HG03280 (cell line): ENCODE measurements at regions not wholly inside any gene's neighbourhood (a gene's known extent, or its start where the extent isn't known, plus 50 kb on each side); places are given as distances from the start of the nearest gene placed in this dataset.
"Not testable (repeated sequence)": the region's sequence is repeated elsewhere in the genome, so short reads cannot be mapped to it uniquely, and the experiment has no call there.

Experiments
- ATAC-seq: cut with Tn5 transposase; IDR thresholded peaks from one replicate; pipeline ENCODE4 v1.9.1; 2021; ENCODE audit warnings: mild to moderate bottlenecking, moderate library complexity; ENCODE audit not compliant: unreplicated experiment

DNA sequence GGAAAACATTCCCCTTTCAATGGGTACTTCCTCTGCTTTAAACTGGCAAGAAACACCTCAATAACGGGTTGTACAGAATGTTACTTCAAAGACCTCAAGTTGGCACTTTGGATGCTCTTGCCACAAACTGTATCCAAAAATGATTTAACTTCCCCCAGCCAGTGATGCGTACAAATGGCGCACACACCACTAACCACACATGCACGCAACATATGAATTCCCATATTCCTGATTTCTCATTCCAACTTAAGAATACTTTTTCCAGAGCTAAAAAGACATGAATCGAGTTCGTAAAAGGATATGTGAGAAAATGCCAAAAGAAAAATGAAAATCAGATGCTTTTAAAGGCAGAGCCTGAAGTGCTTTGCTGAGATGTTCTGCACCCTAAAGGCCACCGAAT, 388.0 kb upstream of the PIK3R1 start:
- no peak for ATAC-seq

DNA sequence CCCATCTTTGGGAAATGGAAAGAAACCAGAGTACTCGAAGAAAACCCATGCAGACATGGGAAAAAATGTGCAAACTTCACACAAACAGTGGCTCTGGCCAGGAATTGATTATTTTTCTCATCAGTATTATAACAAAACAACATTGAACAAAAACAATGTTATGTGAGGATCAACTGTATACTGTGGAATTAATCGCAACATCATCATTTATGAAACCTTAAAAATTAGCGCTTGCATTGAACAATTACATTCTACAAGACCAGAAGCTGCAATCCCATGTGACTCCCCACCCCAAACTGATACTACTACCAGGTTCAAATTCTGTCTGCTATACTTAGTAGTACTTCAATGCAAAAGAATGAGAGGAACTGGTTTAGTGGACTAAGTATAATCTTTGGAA, 390.7 kb upstream of the PIK3R1 start:
- no peak for ATAC-seq

DNA sequence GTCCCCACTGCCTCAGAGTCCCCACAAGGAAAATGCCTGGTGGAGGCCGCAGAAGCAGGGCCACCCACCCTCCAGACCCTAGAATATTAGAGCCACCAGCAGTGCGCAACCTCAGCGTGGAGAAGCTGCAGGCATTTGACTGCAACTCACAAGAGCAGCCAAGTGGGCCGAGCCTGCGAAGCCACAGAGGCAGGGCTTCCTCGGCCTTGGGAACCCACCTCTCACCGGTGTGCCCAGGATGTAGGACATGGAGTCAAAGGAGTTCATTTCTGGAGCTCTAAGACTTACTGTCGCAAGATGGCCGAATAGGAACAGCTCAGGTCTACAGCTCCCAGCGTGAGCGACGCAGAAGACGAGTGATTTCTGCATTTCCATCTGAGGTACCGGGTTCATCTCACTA, 397.9 kb upstream of the PIK3R1 start:
- no peak for ATAC-seq

DNA sequence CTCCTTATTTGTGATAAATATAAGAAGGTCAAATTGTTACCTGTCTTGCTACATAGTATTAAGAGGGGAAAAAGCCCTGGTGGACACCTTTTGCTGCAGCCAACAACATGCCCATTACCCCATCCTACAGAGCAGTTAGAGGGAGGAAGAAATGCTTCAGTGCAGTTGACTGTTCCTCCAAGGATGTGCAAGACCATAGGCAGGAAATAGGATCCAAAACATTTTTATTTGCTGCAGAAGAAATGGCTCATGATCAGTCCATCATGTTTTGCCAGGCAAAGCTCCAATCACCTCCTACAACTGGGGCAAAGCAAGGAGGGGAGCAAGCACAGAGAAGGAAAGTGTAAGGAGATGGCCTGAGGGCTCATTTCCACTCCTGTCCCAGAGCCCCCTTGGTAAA, 399.1 kb upstream of the PIK3R1 start:
- no peak for ATAC-seq

DNA sequence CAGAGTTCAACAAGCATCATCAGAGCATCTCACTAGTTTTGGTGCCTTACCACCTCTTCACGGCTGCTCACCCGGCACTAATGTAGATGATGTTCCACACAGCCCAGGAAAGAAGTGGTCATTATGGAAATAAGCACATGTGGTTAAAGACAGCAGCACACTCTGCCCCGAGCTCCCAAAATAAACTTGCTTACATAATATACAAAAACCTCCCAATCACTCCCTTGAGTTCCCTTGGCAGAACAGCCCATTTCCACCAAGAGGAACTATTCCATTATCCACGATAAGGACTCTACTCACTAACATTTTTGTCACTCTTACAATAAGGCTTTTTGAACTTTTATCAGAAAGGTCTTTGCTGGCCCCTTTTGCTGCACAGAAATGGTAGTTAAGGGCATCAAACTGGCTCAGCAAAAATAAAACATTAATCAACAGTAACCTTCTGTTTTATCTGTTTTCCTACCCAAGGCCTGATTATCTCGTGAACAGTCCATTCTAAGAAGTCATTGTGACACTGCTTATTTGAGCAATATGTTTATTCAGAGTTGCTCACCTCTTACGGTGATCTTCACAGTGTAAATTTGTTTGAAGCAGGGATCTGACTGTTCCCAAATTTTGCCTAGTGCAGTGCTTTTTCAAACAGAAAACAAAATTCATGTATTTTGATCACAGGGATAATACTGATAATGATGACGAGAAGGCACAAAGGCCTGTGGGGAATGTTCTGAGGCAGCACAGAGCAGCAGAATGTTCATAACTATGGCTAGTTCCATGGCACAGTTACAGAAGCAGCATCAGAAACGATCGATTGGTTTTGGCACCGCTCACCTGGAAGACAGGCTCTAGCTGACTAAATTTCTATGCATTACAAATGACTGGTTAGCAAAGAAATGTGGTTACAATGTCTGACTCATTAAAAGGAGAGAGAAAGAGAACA, 399.8 kb upstream of the PIK3R1 start:
- no peak for ATAC-seq

DNA sequence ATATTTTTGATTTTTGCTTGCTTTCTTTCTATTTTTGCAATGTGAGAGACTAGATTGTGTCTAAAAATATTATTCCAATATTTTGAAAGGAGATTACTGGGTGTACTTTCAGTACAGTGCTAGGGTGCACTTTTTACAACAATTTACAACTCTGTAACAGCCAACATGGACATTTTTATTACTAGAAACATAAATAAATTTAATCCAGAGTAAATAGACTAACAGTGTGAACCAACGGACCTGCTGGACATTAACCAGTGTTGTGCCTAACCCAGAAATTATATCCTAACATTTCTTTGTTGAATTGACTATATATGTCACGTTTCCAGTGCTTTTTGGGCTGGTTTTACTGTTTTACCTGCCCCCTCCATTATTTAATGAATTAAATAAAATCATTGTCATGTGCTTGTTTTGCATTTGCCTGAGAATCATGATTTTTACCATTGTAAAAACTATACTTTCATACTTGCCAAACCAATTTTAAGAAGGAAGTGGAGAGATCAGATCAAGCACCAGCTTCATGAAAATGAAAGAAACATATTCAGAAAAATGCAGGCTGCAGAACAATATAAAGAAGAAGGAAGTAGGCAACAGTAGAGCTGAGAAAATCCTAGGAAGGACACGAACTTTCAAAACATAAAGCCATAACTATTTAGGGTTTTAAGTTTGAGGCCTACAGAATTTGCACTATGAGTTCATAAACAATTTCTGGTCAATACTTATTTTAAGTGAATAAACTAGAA, 400.8 kb upstream of the PIK3R1 start:
- no peak for ATAC-seq

DNA sequence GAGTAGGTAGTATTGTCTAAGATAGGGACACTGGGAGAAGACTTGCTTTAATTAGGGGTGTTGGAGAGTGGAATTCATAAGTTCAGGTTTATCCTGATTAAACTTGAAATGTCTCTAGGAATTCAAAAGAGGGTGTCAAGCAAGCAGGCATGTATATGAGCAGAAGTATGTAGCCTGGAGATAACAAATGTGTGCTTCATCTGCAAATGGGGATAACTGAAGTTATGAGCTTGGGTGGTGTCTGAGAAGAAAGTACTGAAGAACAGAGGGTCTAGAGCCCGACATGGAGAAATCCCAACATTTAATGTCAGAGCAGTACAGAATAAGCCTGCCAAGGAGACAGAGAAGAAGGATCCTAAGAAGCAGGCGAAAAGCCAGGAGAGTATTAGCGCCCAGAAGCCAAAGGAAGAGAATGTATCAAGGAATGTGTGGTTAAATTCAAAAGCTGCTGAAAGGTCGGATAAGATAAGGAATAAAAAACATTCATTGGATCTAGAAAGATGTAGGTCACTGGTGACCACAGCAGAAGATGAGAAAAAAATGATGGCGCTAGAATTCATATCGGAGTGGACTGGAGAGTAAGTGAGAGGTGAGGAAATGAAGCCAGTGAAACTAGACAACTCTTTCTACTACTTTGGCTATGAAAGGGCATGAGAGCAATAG, 401.5 kb upstream of the PIK3R1 start:
- no peak for ATAC-seq

DNA sequence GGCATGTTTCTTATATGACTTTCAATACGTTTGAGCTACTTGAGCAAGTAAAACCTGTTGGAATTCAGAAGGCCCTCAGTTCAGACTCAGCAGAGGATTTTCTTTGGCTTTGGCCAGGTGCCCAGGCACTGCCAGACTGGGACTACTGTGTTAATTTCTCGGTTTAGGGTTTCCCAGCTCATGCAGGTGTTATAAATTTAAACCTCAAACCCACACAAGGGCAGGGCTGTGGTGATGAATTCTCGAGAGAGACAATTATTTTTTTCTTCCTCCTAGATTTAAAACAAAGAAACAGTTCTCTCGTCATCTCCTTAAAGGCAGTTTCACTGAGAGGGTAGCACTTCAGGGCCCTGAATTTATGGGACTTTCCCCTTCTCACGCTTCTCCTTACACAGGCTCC, 406.0 kb upstream of the PIK3R1 start:
- no peak for ATAC-seq

DNA sequence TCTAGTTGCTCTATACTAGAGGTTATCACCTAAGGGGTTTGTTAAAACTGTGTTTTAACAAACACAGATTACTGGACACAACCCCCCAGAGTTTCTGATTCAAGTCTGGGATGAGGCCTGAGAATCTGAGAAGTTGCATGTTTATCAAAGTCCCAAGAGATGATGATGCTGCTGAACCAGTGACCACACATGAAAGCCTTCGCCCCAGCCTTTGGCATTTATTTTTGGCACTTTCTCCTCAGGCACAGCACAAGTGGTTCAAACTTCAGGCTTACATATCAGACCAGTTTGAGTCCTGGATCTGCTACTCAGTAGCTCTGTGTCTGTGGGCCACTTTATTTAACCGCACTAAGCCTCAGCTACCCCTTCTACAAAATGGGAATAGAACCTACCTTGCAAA, 407.2 kb upstream of the PIK3R1 start:
- no peak for ATAC-seq

DNA sequence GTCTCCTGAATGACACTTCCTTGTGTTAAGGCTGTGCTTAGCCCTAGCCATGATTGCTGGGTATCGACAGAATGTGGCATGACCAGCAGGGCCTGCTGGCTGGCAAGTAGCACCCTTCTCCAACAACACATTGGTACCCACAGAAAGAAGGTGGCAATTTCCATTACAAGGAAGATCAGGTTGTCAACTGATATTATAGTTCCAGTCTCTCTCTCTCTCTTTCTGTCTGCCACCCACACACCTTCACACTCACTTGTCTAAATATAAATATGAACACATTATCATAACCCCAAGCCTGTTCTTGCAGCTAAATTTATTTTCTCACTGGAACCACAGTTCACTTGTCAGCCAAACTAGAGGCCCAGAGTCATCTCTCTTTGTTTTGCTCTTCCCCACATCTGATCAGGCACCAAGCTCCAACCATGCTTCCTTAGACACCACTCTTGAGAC, 408.1 kb upstream of the PIK3R1 start:
- ATAC-seq = no peak

DNA sequence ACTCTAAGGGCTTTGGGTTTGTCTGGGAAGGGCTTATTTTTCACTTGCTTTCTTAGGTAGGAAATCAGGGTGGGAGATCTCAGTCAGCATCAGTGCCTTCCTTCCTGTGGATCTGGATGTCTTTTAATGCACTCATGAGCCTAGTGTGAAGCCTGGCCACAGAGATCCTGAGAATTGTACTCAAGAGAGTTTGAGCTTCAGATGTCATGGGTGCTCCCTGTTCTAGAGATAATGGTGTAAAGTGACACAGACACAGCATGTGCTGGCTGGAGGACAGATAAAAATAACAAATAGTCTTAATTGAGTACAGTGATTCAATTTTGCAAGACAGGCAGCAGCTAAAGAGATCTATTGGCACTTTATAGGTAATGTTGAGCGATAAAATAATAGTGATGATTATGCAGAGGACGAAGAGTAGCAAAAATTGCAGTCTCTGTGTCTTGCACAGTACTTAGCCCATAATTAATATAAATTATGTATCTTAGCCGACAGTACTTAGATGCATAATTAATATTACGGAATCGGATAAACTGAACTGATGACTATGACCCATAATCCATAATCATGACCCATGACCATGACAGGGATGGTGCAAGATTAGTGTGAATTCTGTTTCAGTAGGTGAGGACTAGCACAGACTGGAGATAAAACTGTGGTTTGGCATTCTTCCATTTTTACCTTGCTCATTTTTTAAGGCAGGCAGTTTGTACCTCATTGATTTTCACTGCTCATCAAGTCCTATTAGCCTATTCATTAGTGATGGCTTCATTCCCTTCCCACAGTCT, 408.7 kb upstream of the PIK3R1 start:
- ATAC-seq = no peak

DNA sequence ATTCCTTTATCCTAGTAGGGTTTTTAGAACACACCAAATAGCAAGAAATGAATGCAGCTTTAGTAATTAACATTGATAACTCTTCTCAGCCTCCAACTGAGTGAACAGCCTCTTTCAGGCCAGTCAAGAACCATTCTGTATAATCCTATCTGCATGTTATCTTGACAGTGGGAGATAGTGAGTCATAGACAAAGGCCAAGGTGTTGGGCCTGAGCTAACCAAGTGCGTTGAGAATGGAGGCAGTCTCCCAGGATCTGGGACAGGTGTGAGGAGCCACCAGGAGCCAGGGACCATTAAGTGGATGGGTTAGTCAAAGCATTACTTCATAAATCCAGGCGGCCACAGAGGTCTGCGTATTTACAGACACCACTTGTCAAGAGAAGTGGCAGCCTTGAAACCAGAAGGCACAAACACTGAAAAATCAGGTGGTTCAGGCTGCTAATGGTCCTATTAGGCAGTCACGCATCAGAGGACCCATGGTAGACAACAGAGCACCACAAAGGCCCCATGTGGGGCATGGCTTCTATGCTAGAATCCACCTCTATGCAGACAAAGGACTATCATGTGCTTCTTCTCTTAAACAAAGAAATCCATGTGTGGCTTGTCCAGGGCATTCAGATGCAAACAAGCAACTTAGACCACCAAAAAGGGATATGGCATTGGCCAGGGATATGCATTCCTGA, 409.7 kb upstream of the PIK3R1 start:
- no peak for ATAC-seq

DNA sequence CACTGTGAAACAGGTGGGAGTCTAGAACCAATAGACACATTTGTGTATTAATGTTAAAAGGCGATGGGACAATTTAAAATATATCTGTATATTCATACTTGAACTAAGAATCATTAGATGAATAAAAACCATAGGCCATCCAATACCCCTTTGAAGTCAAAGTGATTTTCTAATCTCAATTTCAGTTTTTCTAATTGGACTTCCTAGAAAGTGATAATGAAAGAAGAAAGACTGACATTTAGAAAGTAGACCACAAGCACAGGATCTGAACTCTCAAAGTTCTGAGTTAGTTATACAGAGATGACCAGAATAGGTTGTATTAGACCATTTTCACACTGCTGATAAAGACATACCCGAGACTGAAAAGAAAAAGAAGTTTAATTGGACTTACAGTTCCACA, 412.8 kb upstream of the PIK3R1 start:
- ATAC-seq = peak; percentile 41

DNA sequence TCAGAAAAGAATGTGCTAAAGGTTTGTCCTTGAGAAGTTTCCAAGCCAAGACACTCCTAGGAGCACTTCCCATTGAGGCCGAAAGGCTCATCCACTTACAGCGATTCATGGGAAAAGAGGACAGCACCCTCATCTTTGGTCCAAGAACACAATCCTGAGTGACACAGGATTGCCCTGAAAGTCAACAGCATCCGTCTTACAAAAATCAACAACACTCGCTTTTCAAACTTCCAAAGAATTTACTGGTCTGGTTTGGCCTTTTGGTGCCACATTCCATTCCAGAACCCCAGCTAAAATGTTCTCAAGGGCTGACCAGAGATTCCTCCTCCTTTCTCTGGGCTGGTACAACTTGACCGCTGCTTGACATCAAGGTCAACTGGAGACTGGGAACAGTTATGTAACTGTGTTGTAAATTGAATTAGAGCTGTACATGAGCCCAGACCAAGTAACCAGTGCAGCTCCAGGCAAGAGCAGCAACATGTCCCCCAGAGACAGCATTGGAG, 415.8 kb upstream of the PIK3R1 start:
- no peak for ATAC-seq

DNA sequence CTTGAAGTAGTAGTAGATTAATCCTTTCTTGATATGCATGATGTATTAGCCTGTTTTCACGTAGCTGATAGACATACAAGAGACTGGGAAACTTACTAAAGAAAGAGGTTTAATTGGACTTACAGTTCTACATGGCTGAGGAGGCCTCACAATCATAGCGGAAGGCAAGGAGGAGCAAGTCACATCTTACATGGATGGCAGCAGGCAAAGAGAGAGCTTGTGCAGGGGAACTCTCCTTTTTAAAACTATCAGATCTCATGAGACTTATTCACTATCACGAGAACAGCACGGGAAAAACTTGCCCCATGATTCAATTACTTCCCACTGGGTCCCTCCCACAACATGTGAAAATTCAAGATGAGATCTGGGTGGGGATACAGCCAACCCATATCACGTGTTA, 417.1 kb upstream of the PIK3R1 start:
- ATAC-seq = not testable (repeated sequence)

DNA sequence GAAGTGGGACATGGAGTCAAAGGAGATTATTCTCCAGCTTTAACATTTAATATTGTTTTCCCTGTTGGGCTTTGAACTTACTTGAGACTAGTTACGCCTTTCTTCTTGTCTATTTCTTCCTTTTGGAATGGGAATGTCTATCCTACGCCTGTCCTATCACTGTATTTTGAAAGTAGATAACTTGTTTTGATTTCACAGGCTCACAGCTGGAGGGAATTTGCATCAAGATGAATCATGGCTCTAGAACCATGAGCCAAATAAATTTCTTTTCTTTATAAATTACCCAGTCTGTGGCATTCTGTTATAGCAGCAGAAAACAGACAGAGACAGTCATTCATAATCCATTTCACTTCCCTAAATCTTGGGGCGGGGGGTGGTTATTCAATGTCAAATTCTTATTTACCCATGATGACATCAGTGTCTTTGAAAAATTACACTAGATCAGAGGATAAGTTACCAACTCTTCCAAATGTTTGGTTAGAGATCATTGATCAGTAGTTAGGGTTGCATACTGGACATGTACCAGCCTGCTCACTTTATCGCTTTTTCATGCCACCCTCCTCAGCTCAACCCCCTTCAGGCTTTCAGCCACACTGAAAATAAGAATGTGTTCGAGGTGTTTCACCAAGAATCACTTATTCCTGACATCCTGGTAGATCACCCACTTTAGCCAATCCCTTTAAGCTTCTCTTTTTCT, 419.6 kb upstream of the PIK3R1 start:
- ATAC-seq = no peak

DNA sequence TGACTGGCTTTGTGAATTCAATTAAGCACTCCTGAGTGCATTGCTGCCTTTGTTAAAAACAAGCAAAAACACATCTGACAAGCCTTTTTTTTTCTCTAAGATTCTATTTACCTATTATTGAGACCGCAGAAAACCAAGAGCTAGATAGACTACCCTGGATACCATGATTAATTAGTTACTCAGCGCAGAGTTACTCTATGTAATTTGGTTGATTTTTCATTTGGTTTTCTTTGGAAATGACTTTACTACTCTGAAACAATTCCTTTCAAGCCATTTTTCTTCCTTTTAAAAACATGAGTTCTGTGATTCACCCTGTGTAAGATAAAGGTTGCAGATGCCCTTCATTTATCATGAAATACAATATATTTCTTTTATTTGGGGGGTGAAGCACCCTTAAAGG, 421.6 kb upstream of the PIK3R1 start:
- no peak for ATAC-seq

DNA sequence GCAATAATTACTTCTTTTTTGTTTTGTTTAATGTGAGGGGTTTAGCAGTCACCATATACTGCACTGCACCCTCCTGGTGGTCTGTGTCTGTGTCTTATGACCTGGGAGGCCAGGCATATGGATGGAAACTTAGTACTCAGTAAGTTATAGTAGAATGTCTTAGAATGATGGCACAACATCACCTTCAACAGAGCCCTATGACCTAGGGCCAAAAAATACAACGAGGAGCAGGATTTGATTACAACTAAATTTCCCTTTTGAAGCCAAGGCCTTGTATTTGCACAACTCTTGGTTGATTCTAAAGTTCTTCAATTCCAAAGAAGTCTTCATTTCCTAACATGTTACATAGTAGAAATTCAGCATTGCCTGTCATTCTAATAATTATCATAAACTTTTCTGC, 422.1 kb upstream of the PIK3R1 start:
- ATAC-seq = no peak

DNA sequence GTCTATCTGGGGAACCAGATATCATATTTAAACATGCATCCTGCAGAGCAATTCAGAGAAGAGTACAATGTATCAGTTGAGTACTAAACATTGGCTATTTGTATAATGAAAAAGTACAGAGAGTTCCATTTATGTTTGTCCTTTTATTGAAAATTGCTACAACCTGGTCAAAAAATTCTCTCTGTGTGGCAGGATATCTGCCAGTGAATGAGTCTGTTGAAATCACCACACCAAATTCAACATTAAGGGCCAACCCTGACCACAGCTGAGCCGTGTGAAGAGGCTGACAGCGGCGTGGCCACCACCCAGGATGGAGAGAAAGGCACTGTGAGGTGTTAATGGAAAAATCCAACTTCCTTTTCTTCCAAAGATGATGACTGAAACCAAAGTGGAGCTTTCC, 422.7 kb upstream of the PIK3R1 start:
- no peak for ATAC-seq
